Endothelial cell of umbilical vein (primary cell): ENCODE measurements at regions not wholly inside any gene's neighbourhood (a gene's known extent, or its start where the extent isn't known, plus 50 kb on each side); places are given as distances from the start of the nearest gene placed in this dataset.

Source experiments
- BruUV-seq: library from RNA; stranded (reverse); fragments of 400-500 nt; replicated peaks from 2 replicates; lab custom pipeline; 2021; lab: Mats Ljungman, UMichigan
- CTCF ChIA-PET: fragments of 300-600, 350-600 bp; sonication (Branson Sonifier 250); formaldehyde crosslinking; loops from one replicate; lab custom pipeline; 2021; ENCODE audit warnings: antibody characterized with exemption, inconsistent platforms; lab: Charles Lee
- POLR2A ChIA-PET: fragments of 300-600, 350-600 bp; sonication (Branson Sonifier 250); formaldehyde crosslinking; loops from one replicate; lab custom pipeline; 2021; ENCODE audit warnings: antibody characterized with exemption, inconsistent platforms; lab: Charles Lee
- DNase-seq: peaks from one replicate; pipeline ENCODE4 v3.0.0-alpha.2; 2011; ENCODE audit warnings: low read depth, low spot score
- FAIRE-seq: peaks from 2 replicates; lab custom pipeline; 2011; peaks lifted over from hg19 to GRCh38; lab: Jason Lieb, UNC
- H2AFZ ChIP-seq: 2 replicates; pipeline ENCODE4 v1.6.0; 2012; ENCODE audit warnings: low read depth, low read length, control low read depth, inconsistent platforms
- H3K27ac ChIP-seq: 2 replicates; pipeline ENCODE4 v1.5.1; 2011; ENCODE audit warnings: low read depth, mild to moderate bottlenecking, control low read depth, low read length, moderate library complexity; ENCODE audit not compliant: insufficient read depth
- H3K27me3 ChIP-seq, 2 experiments: 2 replicates each; pipeline versions ENCODE4 v1.6.0 to v1.6.1; 2011; ENCODE audit warnings: low read length in 2 of 2, mixed read lengths in 1 of 2; ENCODE audit not compliant: control insufficient read depth in 2 of 2, insufficient read depth in 2 of 2
- H3K36me3 ChIP-seq, 2 experiments: 2 replicates in 1 of 2; 3 replicates in 1 of 2; pipeline ENCODE4 v1.5.1; 2011; ENCODE audit warnings: low read length in 2 of 2, mild to moderate bottlenecking in 1 of 2, moderate library complexity in 1 of 2; ENCODE audit not compliant: control insufficient read depth in 2 of 2, insufficient read depth in 2 of 2; ENCODE audit errors: extremely low read depth in 1 of 2
- H3K4me1 ChIP-seq: 3 replicates; pipeline ENCODE4 v1.5.1; 2011; ENCODE audit warnings: mild to moderate bottlenecking, low read length; ENCODE audit not compliant: control insufficient read depth, insufficient read depth; ENCODE audit errors: extremely low read depth
- H3K4me2 ChIP-seq: 2 replicates; pipeline ENCODE4 v1.6.1; 2011; ENCODE audit warnings: low read length, control low read depth, mixed read lengths; ENCODE audit not compliant: insufficient read depth
- H3K4me3 ChIP-seq, 3 experiments: fragments of 200-600 bp in 1 of 3; sonication (generic), shearing (Covaris generic) in 1 of 3; replicated peaks in 1 of 3; 2 replicates each; pipeline ENCODE4 v1.5.1; 2011 to 2016; ENCODE audit warnings: control low read depth in 3 of 3, low read length in 3 of 3, mild to moderate bottlenecking in 2 of 3, inconsistent platforms in 1 of 3, low read depth in 1 of 3, moderate library complexity in 1 of 3; ENCODE audit not compliant: insufficient read depth in 1 of 3
- H3K79me2 ChIP-seq: 2 replicates; pipeline ENCODE4 v1.6.0; 2012; ENCODE audit warnings: low read length, inconsistent platforms; ENCODE audit not compliant: control insufficient read depth, insufficient read depth
- H3K9ac ChIP-seq: replicated peaks from 2 replicates; pipeline ENCODE3; 2011; ENCODE audit warnings: low read length, control low read depth; ENCODE audit not compliant: insufficient read depth; ENCODE audit errors: extremely low read depth
- H3K9me1 ChIP-seq: replicated peaks from 3 replicates; pipeline ENCODE4 v1.6.0; 2011; ENCODE audit warnings: mild to moderate bottlenecking, low read length; ENCODE audit not compliant: control insufficient read depth, insufficient read depth; ENCODE audit errors: extremely low read depth
- H3K9me3 ChIP-seq: replicated peaks from 2 replicates; pipeline ENCODE4 v1.5.1; 2012; ENCODE audit warnings: low read length, inconsistent platforms; ENCODE audit not compliant: control insufficient read depth, insufficient read depth
- H4K20me1 ChIP-seq: replicated peaks from 2 replicates; pipeline ENCODE3; 2011; ENCODE audit warnings: mild to moderate bottlenecking, low read length; ENCODE audit not compliant: control insufficient read depth, insufficient read depth; ENCODE audit errors: extremely low read depth
- CTCF ChIP-seq, 2 donors: IDR thresholded peaks; 1 replicate in 1 of 2; 2 replicates in 1 of 2; pipeline ENCODE4 v1.5.1; 2011; ENCODE audit warnings: low read length in 2 of 2, mild to moderate bottlenecking in 2 of 2, moderate library complexity in 2 of 2, control low read depth in 1 of 2, inconsistent platforms in 1 of 2, low read depth in 1 of 2; ENCODE audit not compliant: insufficient read depth in 1 of 2; ENCODE audit errors: extremely low read depth in 1 of 2
- EZH2 ChIP-seq: IDR thresholded peaks from 2 replicates; pipeline ENCODE4 v1.6.1; 2012; ENCODE audit warnings: borderline replicate concordance, low read depth, mild to moderate bottlenecking, moderate library complexity, low read length, inconsistent platforms; ENCODE audit not compliant: severe bottlenecking
- FOS ChIP-seq: IDR thresholded peaks from 2 replicates; pipeline ENCODE4 v1.6.1; 2011; ENCODE audit warnings: mild to moderate bottlenecking, low read length, moderate library complexity, borderline replicate concordance; ENCODE audit not compliant: insufficient read depth
- GATA2 ChIP-seq: IDR thresholded peaks from 2 replicates; pipeline ENCODE4 v1.7.0; 2011; ENCODE audit warnings: low read depth, mild to moderate bottlenecking, moderate library complexity, mixed read lengths, low read length; ENCODE audit not compliant: insufficient read length, insufficient read depth
- JUN ChIP-seq: IDR thresholded peaks from 2 replicates; pipeline ENCODE4 v1.6.1; 2011; ENCODE audit warnings: borderline replicate concordance, low read depth; ENCODE audit not compliant: insufficient read length, insufficient read depth
- MAX ChIP-seq: IDR thresholded peaks from 2 replicates; pipeline ENCODE4 v1.6.1; 2011; ENCODE audit not compliant: insufficient read depth, insufficient read length
- MYC ChIP-seq: IDR thresholded peaks from one replicate; pipeline ENCODE4 v1.6.1; 2011; ENCODE audit warnings: mild to moderate bottlenecking, low read depth, low read length
- POLR2A ChIP-seq: IDR thresholded peaks from 2 replicates; pipeline ENCODE4 v1.6.1; 2012; ENCODE audit warnings: low read depth, mild to moderate bottlenecking, control low read depth, low read length
- POLR2AphosphoS5 ChIP-seq: IDR thresholded peaks from 2 replicates; pipeline ENCODE4 v1.6.1; 2012; ENCODE audit warnings: low read depth, mild to moderate bottlenecking, control low read depth, low read length, moderate library complexity; ENCODE audit not compliant: insufficient read depth
- dilution Hi-C: fragments of 300-500 bp; cut with MboI; formaldehyde crosslinking; loops from one replicate; pipeline ENCODE4 v1.15.0; 2019; ENCODE audit warnings: low sequenced_read_pairs; ENCODE audit not compliant: extremely low pct_ligation_motif_present
- intact Hi-C: fragments of 100-400 bp; cut with micrococcal nuclease; formaldehyde crosslinking; loops from one replicate; pipeline ENCODE4 v1.10.0; 2022

GRCh38 chr1:55582084-55582483 lies 366.9 kb upstream of the USP24 start:
- DNase-seq (no peak), FAIRE-seq (no peak)
- no peak overlapping the region for H3K4me2 ChIP-seq
- H3K4me3 ChIP-seq: no peak overlapping the region
- TF ChIP-seq CTCF (IDR thresholded peaks at IDR 0.05; ENCODE audit: extremely low read depth in 1 of 2, insufficient read depth in 1 of 2, low read depth in 1 of 2, low read length in 2 of 2) (no peak), GATA2 (no peak), POLR2A (no peak), POLR2AphosphoS5 (no peak)
- no peaks in the 10 kb centered on the region for H3K4me1 ChIP-seq
- no peaks in the 10 kb centered on the region for H3K9me3 ChIP-seq
- no peaks in the 10 kb centered on the region for H3K36me3 ChIP-seq
- CTCF ChIA-PET: no interaction called here
- no TSS peak for BruUV-seq
- no peaks in the 10 kb centered on the region for H4K20me1 ChIP-seq
- H3K27ac ChIP-seq: no peak overlapping the region
- no peak overlapping the region for H3K9ac ChIP-seq
- no peaks in the 10 kb centered on the region for H3K27me3 ChIP-seq
- H2AFZ ChIP-seq: no peak overlapping the region
- H3K9me1 ChIP-seq: no peaks in the 10 kb centered on the region
- POLR2A ChIA-PET: no interaction called here
- intact Hi-C loops (no loop called here), dilution Hi-C loops (no loop called here)
- no peaks in the 10 kb centered on the region for H3K79me2 ChIP-seq

- Histone ChIP-seq H3K4me1 (no peaks in the 10 kb centered on the region), H3K36me3 (no peaks in the 10 kb centered on the region), H3K9ac (no peak overlapping the region), H3K27ac (no peak overlapping the region), H3K9me1 (no peaks in the 10 kb centered on the region), H3K9me3 (no peaks in the 10 kb centered on the region), H3K27me3 (no peaks in the 10 kb centered on the region), H3K4me2 (no peak overlapping the region), H3K4me3 (no peak overlapping the region), H2AFZ (no peak overlapping the region), H3K79me2 (no peaks in the 10 kb centered on the region), H4K20me1 (no peaks in the 10 kb centered on the region)
- DNase-seq (no peak), FAIRE-seq (no peak)
- dilution Hi-C loops: no loop called here
- no peak for TF ChIP-seq GATA2
- TF ChIP-seq FOS: no peak
- TF ChIP-seq JUN: no peak
- TF ChIP-seq MAX: no peak
- TF ChIP-seq CTCF (IDR thresholded peaks at IDR 0.05; ENCODE audit: extremely low read depth in 1 of 2, insufficient read depth in 1 of 2, low read depth in 1 of 2, low read length in 2 of 2): no peak
- no peak for TF ChIP-seq POLR2A
- no peak for TF ChIP-seq EZH2
- TF ChIP-seq POLR2AphosphoS5: no peak
- TF ChIP-seq MYC: no peak
- POLR2A ChIA-PET: no interaction called here
- CTCF ChIA-PET: interaction anchor here (1.4 kb wide), 1 partner anchor 205 kb away, joined by 5 read pairs; no protein-coding TSS in a partner anchor
- intact Hi-C loops: no loop called here
- BruUV-seq: no TSS peak
Measured at GRCh38 chr1:55580845-55581332, 365.7 kb upstream of the USP24 start.
